Sigmoid colon (tissue), 6 donors: ENCODE measurements at regions not wholly inside any gene's neighbourhood (a gene's known extent, or its start where the extent isn't known, plus 50 kb on each side); places are given as distances from the start of the nearest gene placed in this dataset.

ENCODE experiments used
- DNase-seq: peaks from one replicate; pipeline ENCODE4 v3.0.0-alpha.2; 2019
- H3K27ac ChIP-seq, 4 donors: fragments of 200-600 bp; sonication (generic); one replicate each; pipeline ENCODE4 v1.5.1; 2016 to 2019; ENCODE audit warnings: mild to moderate bottlenecking in 1 of 4
- H3K27me3 ChIP-seq, 3 donors: fragments of 200-600 bp; sonication (generic); one replicate each; pipeline ENCODE4 v1.5.1; 2019; ENCODE audit warnings: mild to moderate bottlenecking in 1 of 3
- H3K36me3 ChIP-seq, 4 donors: fragments of 200-600 bp; sonication (generic); one replicate each; pipeline ENCODE4 v1.5.1; 2016 to 2019
- H3K4me1 ChIP-seq, 4 donors: fragments of 200-600 bp; sonication (generic); one replicate each; pipeline ENCODE4 v1.5.1; 2017 to 2019
- H3K4me3 ChIP-seq, 4 donors: fragments of 200-600 bp; sonication (generic); one replicate each; pipeline ENCODE4 v1.5.1; 2017 to 2019; ENCODE audit warnings: mild to moderate bottlenecking in 2 of 4, moderate library complexity in 1 of 4
- H3K9me3 ChIP-seq, 4 donors: fragments of 200-600 bp in 3 of 4; sonication (generic) in 3 of 4; one replicate each; pipeline versions ENCODE4 v1.5.1 to v1.6.1; 2013 to 2019
- CTCF ChIP-seq, 4 experiments: fragments of 450-650 bp in 3 of 4; fragments of 200-600 bp in 1 of 4; IDR thresholded peaks; one replicate each; pipeline ENCODE4 v1.5.1; 2016 to 2019; ENCODE audit warnings: antibody characterized with exemption in 4 of 4, mild to moderate bottlenecking in 3 of 4, moderate library complexity in 2 of 4
- EP300 ChIP-seq, 4 donors: sonication (generic); formaldehyde crosslinking; IDR thresholded peaks; one replicate each; pipeline ENCODE4 v1.6.1; 2017; ENCODE audit warnings: antibody characterized with exemption in 4 of 4
- POLR2A ChIP-seq, 2 donors: fragments of 450-650 bp; IDR thresholded peaks; one replicate each; pipeline ENCODE4 v1.6.1; 2016; ENCODE audit warnings: antibody characterized with exemption in 2 of 2, mild to moderate bottlenecking in 2 of 2, moderate library complexity in 2 of 2
- POLR2AphosphoS5 ChIP-seq, 4 donors: sonication (generic); formaldehyde crosslinking; IDR thresholded peaks; one replicate each; pipeline ENCODE4 v1.6.1; 2017; ENCODE audit warnings: antibody characterized with exemption in 4 of 4
- WGBS, 2 donors: extraction: QIAGEN DNeasy Blood & Tissue Kit; methylation state at CpG; one replicate each; pipeline ENCODE4 v1.1.7; 2013; 5-methylcytosine and 5-hydroxymethylcytosine counted together
- intact Hi-C: fragments of 100-400 bp; cut with DNase I; formaldehyde crosslinking; loops from one replicate; pipeline ENCODE4 v1.15.1; 2023
- donor health status: healthy with polysubstance abuse.
- donor health status: healthy.

- H3K27me3 ChIP-seq, result no peaks in the 10 kb centered on the region
- H3K9me3 ChIP-seq, result no peaks in the 10 kb centered on the region
- intact Hi-C loops, result no loop called here
- TF ChIP-seq POLR2AphosphoS5 (IDR thresholded peaks at IDR 0.05) (no peak), POLR2A (IDR thresholded peaks at IDR 0.05) (no peak), CTCF (IDR thresholded peaks at IDR 0.05) (no peak)
- WGBS, 2 donors, result 88 to 90% methylated on average over 3 of the region's 3 CpGs
- no peak overlapping the region for H3K4me3 ChIP-seq
- no peak for DNase-seq
- H3K27ac ChIP-seq, result no peak overlapping the region
- H3K36me3 ChIP-seq, result no peaks in the 10 kb centered on the region
- H3K4me1 ChIP-seq, result peaks cover 0 to 12% (median 4%) of the 10 kb centered on the region in 4 donors
Observed at GRCh38 chr11:24070435-24070834, 426.4 kb upstream of the LUZP2 start.

- intact Hi-C loops, result no loop called here
- Histone ChIP-seq H3K4me1 (peaks cover 0 to 6% (median 0%) of the 10 kb centered on the region in 4 donors), H3K9me3 (no peaks in the 10 kb centered on the region), H3K27me3 (no peaks in the 10 kb centered on the region), H3K27ac (no peak overlapping the region), H3K36me3 (no peaks in the 10 kb centered on the region), H3K4me3 (no peak overlapping the region)
- TF ChIP-seq CTCF (IDR thresholded peaks at IDR 0.05), result no peak
- no peak for TF ChIP-seq POLR2AphosphoS5 (IDR thresholded peaks at IDR 0.05)
- no peak for TF ChIP-seq POLR2A (IDR thresholded peaks at IDR 0.05)
- TF ChIP-seq EP300 (IDR thresholded peaks at IDR 0.05), result no peak
- WGBS, 2 donors, result 75 to 82% methylated on average over 3 of the region's 3 CpGs
- DNase-seq, result no peak
Observed at GRCh38 chr11:24078018-24078417, 418.8 kb upstream of the LUZP2 start.

GRCh38 chr11:24082241-24082640 is 414.6 kb upstream of the LUZP2 start:
- intact Hi-C loops, result no loop called here
- 72 to 73% methylated on average over 1 of the region's 1 CpG for WGBS, 2 donors
- H3K4me1 ChIP-seq, result peaks cover 0 to 6% (median 0%) of the 10 kb centered on the region in 4 donors

GRCh38 chr11:24082860-24083259 is 414.0 kb upstream of the LUZP2 start:
- H3K4me3 ChIP-seq, result no peak overlapping the region
- no peaks in the 10 kb centered on the region for H3K36me3 ChIP-seq
- DNase-seq, result no peak
- 67 to 71% methylated on average over 1 of the region's 1 CpG for WGBS, 2 donors
- peaks cover 0 to 3% (median 0%) of the 10 kb centered on the region in 4 donors for H3K4me1 ChIP-seq
- H3K9me3 ChIP-seq, result no peaks in the 10 kb centered on the region
- H3K27ac ChIP-seq, result no peak overlapping the region
- H3K27me3 ChIP-seq, result no peaks in the 10 kb centered on the region
- no peak for TF ChIP-seq POLR2AphosphoS5 (IDR thresholded peaks at IDR 0.05)
- intact Hi-C loops, result no loop called here

More at GRCh38 chr11:24082241-24082640, 414.6 kb upstream of the LUZP2 start:
- no peak overlapping the region for H3K27ac ChIP-seq
- no peaks in the 10 kb centered on the region for H3K27me3 ChIP-seq
- DNase-seq, result no peak
- TF ChIP-seq POLR2A (IDR thresholded peaks at IDR 0.05) (no peak), POLR2AphosphoS5 (IDR thresholded peaks at IDR 0.05) (no peak), CTCF (IDR thresholded peaks at IDR 0.05) (no peak), EP300 (IDR thresholded peaks at IDR 0.05) (no peak)
- no peaks in the 10 kb centered on the region for H3K36me3 ChIP-seq
- H3K9me3 ChIP-seq, result no peaks in the 10 kb centered on the region
- no peak overlapping the region for H3K4me3 ChIP-seq

GRCh38 chr11:24084956-24085355 is 411.9 kb upstream of the LUZP2 start:
- intact Hi-C loops, result no loop called here
- TF ChIP-seq EP300 (IDR thresholded peaks at IDR 0.05), result no peak
- TF ChIP-seq POLR2AphosphoS5 (IDR thresholded peaks at IDR 0.05), result no peak
- TF ChIP-seq POLR2A (IDR thresholded peaks at IDR 0.05), result no peak
- Histone ChIP-seq H3K9me3 (no peaks in the 10 kb centered on the region), H3K4me1 (no peaks in the 10 kb centered on the region), H3K36me3 (no peaks in the 10 kb centered on the region), H3K27me3 (no peaks in the 10 kb centered on the region), H3K4me3 (no peak overlapping the region), H3K27ac (no peak overlapping the region)
- DNase-seq, result no peak
- 52 to 76% methylated on average over 1 of the region's 1 CpG for WGBS, 2 donors

GRCh38 chr11:24086921-24087320 is 409.9 kb upstream of the LUZP2 start:
- no peak for TF ChIP-seq POLR2A (IDR thresholded peaks at IDR 0.05)
- TF ChIP-seq EP300 (IDR thresholded peaks at IDR 0.05), result no peak
- TF ChIP-seq CTCF (IDR thresholded peaks at IDR 0.05), result no peak
- no peak for TF ChIP-seq POLR2AphosphoS5 (IDR thresholded peaks at IDR 0.05)
- no peak for DNase-seq
- Histone ChIP-seq H3K9me3 (no peaks in the 10 kb centered on the region), H3K4me3 (no peak overlapping the region), H3K36me3 (no peaks in the 10 kb centered on the region), H3K4me1 (no peaks in the 10 kb centered on the region), H3K27ac (no peak overlapping the region), H3K27me3 (no peaks in the 10 kb centered on the region)
- intact Hi-C loops, result no loop called here
- 92 to 94% methylated on average over 2 of the region's 2 CpGs for WGBS, 2 donors
